Mucosa of descending colon (tissue), 3 donors: ENCODE measurements at regions not wholly inside any gene's neighbourhood (a gene's known extent, or its start where the extent isn't known, plus 50 kb on each side); places are given as distances from the start of the nearest gene placed in this dataset.

ENCODE experiments used
- ATAC-seq: fragments of 200-7000 bp; cut with Tn5 transposase; one replicate; pipeline ENCODE4 v1.9.1; 2020; ENCODE audit warnings: mild to moderate bottlenecking, moderate library complexity
- DNase-seq, 3 donors: peaks; one replicate each; pipeline ENCODE4 v3.0.0-alpha.2; 2020
- H3K36me3 ChIP-seq: fragments of 200-600 bp; one replicate; pipeline ENCODE4 v1.8.0; 2021; ENCODE audit warnings: low read depth, mild to moderate bottlenecking
- H3K4me1 ChIP-seq: fragments of 200-600 bp; one replicate; pipeline ENCODE4 v1.8.0; 2021; ENCODE audit warnings: low read depth, mild to moderate bottlenecking
- H3K4me3 ChIP-seq: fragments of 200-600 bp; one replicate; pipeline ENCODE4 v1.8.0; 2021; ENCODE audit warnings: mild to moderate bottlenecking
- H3K9me3 ChIP-seq: fragments of 200-600 bp; one replicate; pipeline ENCODE4 v1.8.0; 2021; ENCODE audit warnings: mild to moderate bottlenecking
- CTCF ChIP-seq: fragments of 200-600 bp; IDR thresholded peaks from one replicate; pipeline ENCODE4 v1.8.0; 2022; ENCODE audit warnings: antibody characterized with exemption, mild to moderate bottlenecking
- intact Hi-C, 2 donors: fragments of 100-400 bp; cut with DNase I in 1 of 2; cut with micrococcal nuclease in 1 of 2; formaldehyde crosslinking; loops; one replicate each; pipeline versions ENCODE4 v1.11.0 to v1.11.1; 2022; cut with DNase I, micrococcal nuclease
- donor health status: DM: no; HTN: no; CAD: no; lungs with moderate emphysema.
- donor health status: DM: no; HTN: no; CAD: no.
- donor health status: DM: no; HTN: yes; CAD: no.

- Histone ChIP-seq H3K36me3 (no peaks in the 10 kb centered on the region), H3K9me3 (no peaks in the 10 kb centered on the region), H3K4me3 (no peak overlapping the region), H3K4me1 (no peaks in the 10 kb centered on the region)
- DNase-seq (no peak), ATAC-seq (no peak)
- intact Hi-C loops: no loop called here
- no peak for TF ChIP-seq CTCF
These were observed 116.1 kb upstream of the CYP1B1 start for GRCh38 chr2:38192046-38192445.

- Histone ChIP-seq H3K9me3 (no peaks in the 10 kb centered on the region), H3K36me3 (no peaks in the 10 kb centered on the region), H3K4me1 (no peaks in the 10 kb centered on the region), H3K4me3 (no peak overlapping the region)
- TF ChIP-seq CTCF: no peak
- ATAC-seq: peak; percentile 67
- intact Hi-C loops: no loop called here
- no peak for DNase-seq
These were observed 115.6 kb upstream of the CYP1B1 start for GRCh38 chr2:38191516-38191915.

GRCh38 chr2:38190542-38191218 lies 114.7 kb upstream of the CYP1B1 start:
- intact Hi-C loops: no loop called here
- TF ChIP-seq CTCF: no peak
- DNase-seq (no peak), ATAC-seq (no peak)
- H3K36me3 ChIP-seq: no peaks in the 10 kb centered on the region
- no peaks in the 10 kb centered on the region for H3K4me1 ChIP-seq
- no peaks in the 10 kb centered on the region for H3K9me3 ChIP-seq
- no peak overlapping the region for H3K4me3 ChIP-seq

- intact Hi-C loops: no loop called here
- Histone ChIP-seq H3K9me3 (no peaks in the 10 kb centered on the region), H3K36me3 (no peaks in the 10 kb centered on the region), H3K4me1 (no peaks in the 10 kb centered on the region), H3K4me3 (no peak overlapping the region)
- peak; percentile 48 for ATAC-seq
- DNase-seq: peak in 2 of 3 donors; percentile 44 to 58
- TF ChIP-seq CTCF: no peak
These were observed 111.6 kb upstream of the CYP1B1 start for GRCh38 chr2:38187541-38188011.

- intact Hi-C loops: no loop called here
- TF ChIP-seq CTCF: no peak
- no peaks in the 10 kb centered on the region for H3K9me3 ChIP-seq
- H3K36me3 ChIP-seq: no peaks in the 10 kb centered on the region
- H3K4me3 ChIP-seq: no peak overlapping the region
- H3K4me1 ChIP-seq: peaks cover 5% of the 10 kb centered on the region
- DNase-seq (no peak), ATAC-seq (no peak)
These were observed 109.1 kb upstream of the CYP1B1 start for GRCh38 chr2:38185012-38185491.
